Epithelial cell of esophagus (primary cell): ENCODE measurements at regions not wholly inside any gene's neighbourhood (a gene's known extent, or its start where the extent isn't known, plus 50 kb on each side); places are given as distances from the start of the nearest gene placed in this dataset.

Experiments
- DNase-seq: peaks from one replicate; pipeline ENCODE4 v3.0.0; 2010; ENCODE audit warnings: low read depth
- H3K4me3 ChIP-seq: 2 replicates; pipeline ENCODE4 v1.5.1; 2011; ENCODE audit warnings: mild to moderate bottlenecking, low read length, control low read depth
- CTCF ChIP-seq: IDR thresholded peaks from 2 replicates; pipeline ENCODE4 v1.5.1; 2011; ENCODE audit warnings: low read depth, mild to moderate bottlenecking, low read length, control low read depth, inconsistent platforms; ENCODE audit not compliant: insufficient read depth; ENCODE audit errors: missing control alignments

GRCh38 chr2:234422273-234422732, 74.6 kb downstream of the ARL4C start:
- no peak overlapping the region for H3K4me3 ChIP-seq
- peak; percentile 96 for DNase-seq
- no peak for TF ChIP-seq CTCF

DNA sequence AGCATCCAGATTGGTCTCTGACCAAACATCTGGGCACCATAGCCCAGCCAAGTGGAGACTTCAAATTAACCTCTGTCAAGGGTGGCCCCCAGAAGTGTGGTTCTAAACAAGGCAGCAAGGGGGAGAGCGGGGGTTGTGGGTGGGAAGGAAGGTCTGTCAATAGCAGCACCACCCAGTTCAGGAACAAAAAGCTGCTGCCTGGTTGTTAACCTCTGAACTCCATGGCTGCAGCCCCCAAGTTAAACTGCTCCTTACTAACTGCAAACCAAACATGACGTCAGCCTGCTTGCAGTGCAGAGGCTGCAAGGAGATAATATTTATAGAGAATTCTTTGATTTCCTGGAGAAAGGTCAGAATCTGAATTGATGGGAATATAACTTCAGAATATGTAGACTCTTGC, 76.5 kb downstream of the ARL4C start:
- no peak overlapping the region for H3K4me3 ChIP-seq
- DNase-seq: no peak
- no peak for TF ChIP-seq CTCF

DNA sequence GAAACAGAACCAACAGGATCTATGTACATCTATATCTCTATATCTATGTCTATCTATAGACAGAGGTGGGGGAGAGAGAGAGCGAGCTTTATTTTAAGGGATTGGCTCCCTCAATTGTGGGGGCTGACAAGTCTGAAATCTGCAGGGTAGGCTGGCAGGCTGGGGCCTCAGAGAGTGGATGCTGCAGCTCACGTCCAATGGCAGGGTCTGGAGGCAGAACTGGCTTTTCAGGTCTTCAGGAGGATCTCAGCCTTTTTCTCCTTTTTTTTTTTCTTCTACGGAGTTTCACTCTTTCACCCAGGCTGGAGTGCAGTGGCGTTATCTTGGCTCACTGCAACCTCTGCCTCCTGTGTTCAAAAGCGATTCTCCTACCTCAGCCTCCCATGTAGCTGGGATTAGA, 77.2 kb downstream of the ARL4C start:
- H3K4me3 ChIP-seq: no peak overlapping the region
- TF ChIP-seq CTCF: no peak
- no peak for DNase-seq

DNA sequence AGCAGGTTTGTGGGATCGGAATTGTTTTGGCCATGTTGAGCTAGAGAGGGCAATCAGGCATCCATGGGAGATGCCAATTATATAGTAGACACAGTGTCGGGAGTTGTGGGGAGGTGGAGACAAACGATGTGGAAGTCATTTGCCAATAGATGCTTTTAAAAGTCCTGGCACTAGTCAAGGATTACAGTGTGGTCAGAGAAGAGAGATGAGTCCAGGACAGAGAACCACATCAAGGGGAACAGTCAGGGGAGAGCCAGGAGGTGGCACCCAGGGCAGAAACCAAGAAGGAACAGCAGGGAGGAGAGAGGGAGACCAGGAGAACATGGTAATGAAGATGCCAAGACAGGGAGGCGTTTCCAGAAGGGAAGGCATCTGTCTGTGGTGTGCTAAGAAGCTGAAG, 81.2 kb downstream of the ARL4C start:
- no peak for TF ChIP-seq CTCF
- no peak for DNase-seq
- H3K4me3 ChIP-seq: no peak overlapping the region

GRCh38 chr2:234414596-234414995, 82.3 kb downstream of the ARL4C start:
- DNase-seq: no peak
- no peak overlapping the region for H3K4me3 ChIP-seq
- no peak for TF ChIP-seq CTCF

DNA sequence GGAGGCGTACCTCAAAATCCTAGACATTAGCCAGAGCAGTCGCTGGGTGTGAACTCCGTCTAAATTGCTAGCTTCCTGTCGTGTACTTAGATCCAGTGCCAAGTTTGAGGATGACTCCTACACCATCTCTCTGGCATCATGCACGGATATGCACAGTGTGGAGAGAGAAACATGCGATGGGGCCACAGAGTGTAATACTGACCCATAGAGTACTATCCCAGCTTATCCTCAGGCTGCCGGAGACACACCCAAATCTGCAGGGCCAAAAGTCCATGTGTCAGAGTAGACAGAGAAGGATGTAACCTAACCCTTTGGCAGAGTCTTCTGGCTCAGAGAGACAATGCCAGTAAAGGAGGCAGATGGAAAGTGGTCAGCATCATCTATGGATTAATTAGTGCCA, 84.2 kb downstream of the ARL4C start:
- H3K4me3 ChIP-seq: no peak overlapping the region

More for the DNA sequence above, 84.2 kb downstream of the ARL4C start:
- DNase-seq: peak; percentile 63
- no peak for TF ChIP-seq CTCF
